ENCODE measurements at regions not wholly inside any gene's neighbourhood (a gene's known extent, or its start where the extent isn't known, plus 50 kb on each side); places are given as distances from the start of the nearest gene placed in this dataset.

DNA sequence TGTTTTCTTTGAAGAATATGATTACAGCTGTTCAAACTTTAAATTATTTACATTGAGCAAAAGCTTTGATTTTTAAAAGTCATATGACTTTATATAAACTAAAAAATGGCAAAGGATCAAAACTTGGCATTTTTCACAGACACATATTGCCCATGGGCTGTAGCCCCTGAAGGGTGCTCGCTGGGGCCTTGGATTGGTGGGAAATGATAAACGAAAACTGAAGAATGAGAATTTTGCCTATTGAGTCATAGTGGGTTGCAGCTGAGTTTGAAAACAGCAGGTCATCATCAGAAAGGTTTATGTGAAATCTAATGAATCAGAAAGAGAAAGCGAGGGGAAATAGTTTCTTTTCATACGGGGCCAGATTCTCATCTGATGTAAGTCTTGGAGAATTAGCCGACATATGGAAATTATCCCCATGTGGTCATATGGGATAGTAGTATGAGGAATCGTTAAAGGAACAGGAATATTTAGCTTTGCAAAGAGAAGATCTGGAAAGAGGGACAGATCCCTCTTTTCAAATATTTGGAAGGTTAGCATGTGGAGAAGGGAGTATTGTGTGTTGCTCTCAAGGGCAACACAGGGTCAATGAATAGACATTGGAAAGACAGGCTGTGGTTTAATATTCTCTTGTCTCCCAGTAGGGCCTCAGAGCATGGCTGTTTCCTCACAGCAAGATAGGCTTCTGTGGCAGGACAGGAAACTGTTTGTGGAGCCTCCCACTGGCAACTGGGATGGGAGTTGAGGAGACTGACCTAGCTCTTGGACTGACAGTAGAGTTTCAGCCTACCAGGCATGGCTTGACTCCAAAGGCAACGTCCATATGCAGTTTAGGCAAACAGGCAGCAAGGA lies 119.0 kb downstream of the FZD1 start:
- ChIA-PET RAD21 (ENCODE audit: unreplicated experiment) (no interaction called here), CTCF (no interaction called here), POLR2A (no interaction called here), SMC1A (ENCODE audit: uncharacterized antibody, unreplicated experiment) (no interaction called here)
- Histone ChIP-seq H3K4me1 (ENCODE audit: control insufficient read depth, insufficient read depth, low read length) (no peaks in the 10 kb centered on the region), H2AFZ (ENCODE audit: control insufficient read depth, low read depth, low read length) (no peak overlapping the region), H3K27ac (ENCODE audit: control insufficient read depth, insufficient read depth) (no peak overlapping the region), H3K27me3 (replicated peaks in 1 of 2; ENCODE audit: control insufficient read depth in 2 of 2, insufficient read depth in 2 of 2, low read length in 1 of 2) (no peaks in the 10 kb centered on the region), H3K36me3 (ENCODE audit: control insufficient read depth in 2 of 2, insufficient read depth in 2 of 2, low read length in 1 of 2) (no peaks in the 10 kb centered on the region), H3K9ac (ENCODE audit: control insufficient read depth, insufficient read depth, low read length) (no peak overlapping the region), H3K4me2 (ENCODE audit: control insufficient read depth, insufficient read depth) (no peak overlapping the region), H4K20me1 (ENCODE audit: control insufficient read depth, insufficient read depth) (no peaks in the 10 kb centered on the region), H3K9me3 (replicated peaks; ENCODE audit: control insufficient read depth, insufficient read depth, low read length) (no peaks in the 10 kb centered on the region), H3K4me3 (no peak overlapping the region), H3K79me2 (ENCODE audit: control insufficient read depth, insufficient read depth, low read length) (no peaks in the 10 kb centered on the region)
- no peak for DNase-seq (ENCODE audit: low read depth, low spot score)
- WGBS (ENCODE audit: insufficient coverage, insufficient replicate concordance, low lambda C conversion rate, missing lambda C conversion rate) = 38% methylated on average over 7 of the region's 7 CpGs
- no peak for FAIRE-seq
- BruUV-seq (replicated peaks) = no TSS peak
- TF ChIP-seq, protein P1, sequence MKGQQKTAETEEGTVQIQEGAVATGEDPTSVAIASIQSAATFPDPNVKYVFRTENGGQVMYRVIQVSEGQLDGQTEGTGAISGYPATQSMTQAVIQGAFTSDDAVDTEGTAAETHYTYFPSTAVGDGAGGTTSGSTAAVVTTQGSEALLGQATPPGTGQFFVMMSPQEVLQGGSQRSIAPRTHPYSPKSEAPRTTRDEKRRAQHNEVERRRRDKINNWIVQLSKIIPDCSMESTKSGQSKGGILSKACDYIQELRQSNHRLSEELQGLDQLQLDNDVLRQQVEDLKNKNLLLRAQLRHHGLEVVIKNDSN (IDR thresholded peaks at IDR 0.05; ENCODE audit: borderline replicate concordance, extremely low read length, insufficient read depth, low read depth, low read length) = no peak
- TF ChIP-seq, protein P2, sequence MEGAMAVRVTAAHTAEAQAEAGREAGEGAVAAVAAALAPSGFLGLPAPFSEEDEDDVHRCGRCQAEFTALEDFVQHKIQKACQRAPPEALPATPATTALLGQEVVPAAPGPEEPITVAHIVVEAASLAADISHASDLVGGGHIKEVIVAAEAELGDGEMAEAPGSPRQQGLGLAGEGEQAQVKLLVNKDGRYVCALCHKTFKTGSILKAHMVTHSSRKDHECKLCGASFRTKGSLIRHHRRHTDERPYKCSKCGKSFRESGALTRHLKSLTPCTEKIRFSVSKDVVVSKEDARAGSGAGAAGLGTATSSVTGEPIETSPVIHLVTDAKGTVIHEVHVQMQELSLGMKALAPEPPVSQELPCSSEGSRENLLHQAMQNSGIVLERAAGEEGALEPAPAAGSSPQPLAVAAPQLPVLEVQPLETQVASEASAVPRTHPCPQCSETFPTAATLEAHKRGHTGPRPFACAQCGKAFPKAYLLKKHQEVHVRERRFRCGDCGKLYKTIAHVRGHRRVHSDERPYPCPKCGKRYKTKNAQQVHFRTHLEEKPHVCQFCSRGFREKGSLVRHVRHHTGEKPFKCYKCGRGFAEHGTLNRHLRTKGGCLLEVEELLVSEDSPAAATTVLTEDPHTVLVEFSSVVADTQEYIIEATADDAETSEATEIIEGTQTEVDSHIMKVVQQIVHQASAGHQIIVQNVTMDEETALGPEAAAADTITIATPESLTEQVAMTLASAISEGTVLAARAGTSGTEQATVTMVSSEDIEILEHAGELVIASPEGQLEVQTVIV (IDR thresholded peaks at IDR 0.05; ENCODE audit: borderline replicate concordance, partially characterized antibody) = no peak
- TF ChIP-seq POLR2A (IDR thresholded peaks at IDR 0.05; ENCODE audit: low read depth, low read length) (no peak), RBBP5 (conservative IDR thresholded peaks at IDR 0.05) (no peak), CHD1 (IDR thresholded peaks at IDR 0.05; ENCODE audit: low read depth, low read length) (no peak), ZBED1 (IDR thresholded peaks at IDR 0.05; ENCODE audit: borderline replicate concordance) (no peak), CEBPB (IDR thresholded peaks at IDR 0.05; ENCODE audit: borderline replicate concordance in 1 of 2, low read depth in 2 of 2, low read length in 2 of 2) (no peak), TCF3 (IDR thresholded peaks at IDR 0.05; ENCODE audit: borderline replicate concordance, insufficient read depth, low read depth, low read length) (no peak), SUZ12 (IDR thresholded peaks at IDR 0.05; ENCODE audit: unreplicated experiment) (no peak), ZNF274 (IDR thresholded peaks at IDR 0.05; ENCODE audit: insufficient read depth, insufficient read length) (no peak), ESRRA (IDR thresholded peaks at IDR 0.05; ENCODE audit: low read length) (no peak), POLR2AphosphoS5 (IDR thresholded peaks at IDR 0.05; ENCODE audit: low read length) (no peak), ETV6 (conservative IDR thresholded peaks at IDR 0.05 in 1 of 2, IDR thresholded peaks at IDR 0.05 in 1 of 2; ENCODE audit: borderline replicate concordance in 1 of 2, low read depth in 1 of 2) (no peak), CREB1 (IDR thresholded peaks at IDR 0.05; ENCODE audit: low read depth) (no peak), RCOR1 (conservative IDR thresholded peaks at IDR 0.05; ENCODE audit: low read depth, low read length) (no peak)
- TF ChIP-seq, protein P3, sequence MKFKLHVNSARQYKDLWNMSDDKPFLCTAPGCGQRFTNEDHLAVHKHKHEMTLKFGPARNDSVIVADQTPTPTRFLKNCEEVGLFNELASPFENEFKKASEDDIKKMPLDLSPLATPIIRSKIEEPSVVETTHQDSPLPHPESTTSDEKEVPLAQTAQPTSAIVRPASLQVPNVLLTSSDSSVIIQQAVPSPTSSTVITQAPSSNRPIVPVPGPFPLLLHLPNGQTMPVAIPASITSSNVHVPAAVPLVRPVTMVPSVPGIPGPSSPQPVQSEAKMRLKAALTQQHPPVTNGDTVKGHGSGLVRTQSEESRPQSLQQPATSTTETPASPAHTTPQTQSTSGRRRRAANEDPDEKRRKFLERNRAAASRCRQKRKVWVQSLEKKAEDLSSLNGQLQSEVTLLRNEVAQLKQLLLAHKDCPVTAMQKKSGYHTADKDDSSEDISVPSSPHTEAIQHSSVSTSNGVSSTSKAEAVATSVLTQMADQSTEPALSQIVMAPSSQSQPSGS (IDR thresholded peaks at IDR 0.05; ENCODE audit: low read length) = no peak
- intact Hi-C loops (cut with micrococcal nuclease; ENCODE audit: unreplicated experiment) = no loop called here
- ATAC-seq = no peak
- in situ Hi-C loops (cut with MboI) = no loop called here
